ENCODE measurements at regions not wholly inside any gene's neighbourhood (a gene's known extent, or its start where the extent isn't known, plus 50 kb on each side); places are given as distances from the start of the nearest gene placed in this dataset.

DNA sequence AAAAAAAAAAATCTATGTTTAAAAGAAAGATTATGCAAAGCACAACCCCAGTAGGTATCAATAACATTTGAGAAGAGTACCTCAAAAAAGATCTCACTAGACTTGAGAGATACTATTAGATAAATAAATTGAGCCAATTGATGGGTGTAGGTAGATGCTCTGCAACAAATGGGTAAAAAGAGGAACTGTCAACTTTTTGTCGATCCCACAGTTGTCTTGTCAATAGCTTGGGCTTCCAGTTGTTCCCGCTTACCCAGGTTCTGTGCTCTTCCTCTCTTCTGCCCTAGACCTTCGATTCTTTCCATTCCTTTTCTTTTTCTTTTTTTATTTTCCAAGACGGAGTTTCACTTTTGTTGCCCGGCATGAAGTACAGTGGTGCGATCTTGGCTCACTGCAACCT, 226.9 kb downstream of the SOX4 start:
- DNase-seq (no peak), ATAC-seq (no peak), FAIRE-seq (no peak)
- TF ChIP-seq, protein P1, sequence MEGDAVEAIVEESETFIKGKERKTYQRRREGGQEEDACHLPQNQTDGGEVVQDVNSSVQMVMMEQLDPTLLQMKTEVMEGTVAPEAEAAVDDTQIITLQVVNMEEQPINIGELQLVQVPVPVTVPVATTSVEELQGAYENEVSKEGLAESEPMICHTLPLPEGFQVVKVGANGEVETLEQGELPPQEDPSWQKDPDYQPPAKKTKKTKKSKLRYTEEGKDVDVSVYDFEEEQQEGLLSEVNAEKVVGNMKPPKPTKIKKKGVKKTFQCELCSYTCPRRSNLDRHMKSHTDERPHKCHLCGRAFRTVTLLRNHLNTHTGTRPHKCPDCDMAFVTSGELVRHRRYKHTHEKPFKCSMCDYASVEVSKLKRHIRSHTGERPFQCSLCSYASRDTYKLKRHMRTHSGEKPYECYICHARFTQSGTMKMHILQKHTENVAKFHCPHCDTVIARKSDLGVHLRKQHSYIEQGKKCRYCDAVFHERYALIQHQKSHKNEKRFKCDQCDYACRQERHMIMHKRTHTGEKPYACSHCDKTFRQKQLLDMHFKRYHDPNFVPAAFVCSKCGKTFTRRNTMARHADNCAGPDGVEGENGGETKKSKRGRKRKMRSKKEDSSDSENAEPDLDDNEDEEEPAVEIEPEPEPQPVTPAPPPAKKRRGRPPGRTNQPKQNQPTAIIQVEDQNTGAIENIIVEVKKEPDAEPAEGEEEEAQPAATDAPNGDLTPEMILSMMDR (IDR thresholded peaks at IDR 0.05): no peak
- Histone ChIP-seq H3K36me3 (no peaks in the 10 kb centered on the region), H3K27me3 (no peaks in the 10 kb centered on the region), H3K27ac (no peak overlapping the region), H3K4me1 (peaks cover 0 to 5% (median 0%) of the 10 kb centered on the region in 3 donors), H3K9me3 (no peaks in the 10 kb centered on the region), H3K4me3 (no peak overlapping the region)
- WGBS, 2 donors: 89 to 91% methylated on average over 6 of the region's 6 CpGs
- intact Hi-C loops (cut with DNase I): no loop called here

DNA sequence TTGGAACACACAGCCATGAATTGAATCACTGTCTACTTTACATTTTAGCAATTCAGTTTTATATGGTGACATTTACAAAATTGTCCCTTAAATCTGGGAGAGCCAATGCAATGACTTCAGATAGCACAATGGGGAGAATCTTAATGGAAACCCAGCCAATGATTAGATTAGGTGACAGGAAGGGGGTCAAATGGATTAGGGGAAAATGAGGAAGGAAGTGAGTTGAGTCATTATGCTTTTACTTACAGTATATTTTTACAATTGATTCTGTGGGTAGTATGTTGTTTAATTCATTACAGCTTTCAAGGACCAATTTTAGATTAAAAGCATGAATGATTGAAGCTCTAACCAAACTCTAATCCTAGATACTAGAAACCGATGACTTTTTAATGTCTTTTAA, 229.8 kb downstream of the SOX4 start:
- FAIRE-seq: no peak
- H3K9me3 ChIP-seq: no peaks in the 10 kb centered on the region
- intact Hi-C loops (cut with DNase I): no loop called here
- no peak overlapping the region for H3K4me3 ChIP-seq
- TF ChIP-seq, protein P1 (IDR thresholded peaks at IDR 0.05): no peak
- peaks cover 0 to 5% (median 0%) of the 10 kb centered on the region in 3 donors for H3K4me1 ChIP-seq
- DNase-seq: no peak
- H3K27ac ChIP-seq: no peak overlapping the region
- ATAC-seq: no peak
- H3K27me3 ChIP-seq: no peaks in the 10 kb centered on the region
- WGBS, 2 donors: 43 to 66% methylated on average over 1 of the region's 1 CpG
- no peaks in the 10 kb centered on the region for H3K36me3 ChIP-seq

DNA sequence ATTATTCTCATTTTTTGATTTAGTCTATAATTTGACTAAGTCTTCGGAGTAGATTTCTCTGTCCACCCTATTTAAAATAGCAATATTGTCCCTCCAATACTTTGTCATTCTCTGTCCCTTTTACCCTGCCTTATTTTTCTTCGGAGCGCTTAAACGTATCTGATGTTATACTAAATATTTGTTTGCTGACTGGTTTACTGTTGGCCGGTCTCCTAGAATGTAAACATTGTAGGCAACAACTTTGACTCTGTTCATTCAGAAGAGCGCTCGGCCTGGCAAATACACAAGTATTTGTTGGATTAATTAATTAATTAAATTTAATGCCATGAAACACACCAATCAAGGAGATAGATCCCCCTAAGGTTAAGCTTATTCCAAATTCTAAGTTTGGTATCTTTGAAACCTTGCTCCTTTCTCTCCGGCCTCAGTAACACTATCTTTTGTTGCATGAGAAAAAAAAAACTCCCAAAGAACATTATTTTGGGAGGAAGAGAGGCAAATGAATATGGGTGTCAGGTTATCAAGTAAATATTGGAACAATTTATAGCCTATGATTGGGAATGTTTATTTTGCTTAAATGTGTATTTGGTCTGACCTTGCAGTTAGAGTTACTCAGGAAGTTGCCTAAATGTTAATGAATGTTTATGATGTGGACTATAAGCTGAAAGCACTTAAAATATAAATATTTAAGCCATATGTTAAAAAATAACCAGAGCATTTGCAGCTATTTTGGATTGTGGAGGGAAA, 231.1 kb downstream of the SOX4 start:
- DNase-seq (no peak), FAIRE-seq (no peak), ATAC-seq (no peak)
- H3K4me1 ChIP-seq: peaks cover 0 to 5% (median 0%) of the 10 kb centered on the region in 3 donors
- no peak overlapping the region for H3K27ac ChIP-seq
- 27 to 36% methylated on average over 8 of the region's 8 CpGs for WGBS, 2 donors
- intact Hi-C loops (cut with DNase I): no loop called here
- no peaks in the 10 kb centered on the region for H3K9me3 ChIP-seq
- H3K27me3 ChIP-seq: no peaks in the 10 kb centered on the region
- H3K4me3 ChIP-seq: no peak overlapping the region
- TF ChIP-seq, protein P1 (IDR thresholded peaks at IDR 0.05): no peak
- no peaks in the 10 kb centered on the region for H3K36me3 ChIP-seq

DNA sequence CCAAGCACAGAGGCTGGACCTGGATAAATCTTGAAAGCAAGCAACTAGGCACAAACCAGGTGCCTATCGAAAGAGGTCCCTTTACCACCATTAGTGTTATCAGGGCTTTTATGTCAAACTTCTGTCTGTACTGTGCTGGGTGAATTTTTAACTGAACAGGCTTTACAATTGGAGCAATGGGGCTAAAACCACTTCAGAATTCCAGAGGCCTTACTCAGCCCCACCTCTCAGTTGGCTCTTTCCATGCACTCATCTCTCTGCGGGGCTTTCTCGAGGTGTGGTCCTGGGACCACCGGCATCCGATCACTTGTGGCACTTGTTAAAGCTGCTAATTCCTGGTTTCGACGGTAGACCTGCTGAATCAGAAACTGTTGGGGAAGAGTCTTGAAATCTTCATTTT, 232.5 kb downstream of the SOX4 start:
- TF ChIP-seq, protein P1 (IDR thresholded peaks at IDR 0.05): no peak
- DNase-seq (no peak), FAIRE-seq (no peak), ATAC-seq (peak in 3 of 4 donors; percentile 40 to 74 (median 46))
- H3K27me3 ChIP-seq: no peaks in the 10 kb centered on the region
- H3K4me1 ChIP-seq: peaks cover 0 to 5% (median 0%) of the 10 kb centered on the region in 3 donors
- H3K9me3 ChIP-seq: no peaks in the 10 kb centered on the region
- intact Hi-C loops (cut with DNase I): no loop called here
- H3K36me3 ChIP-seq: no peaks in the 10 kb centered on the region
- H3K4me3 ChIP-seq: no peak overlapping the region
- no peak overlapping the region for H3K27ac ChIP-seq
- WGBS, 2 donors: 39 to 45% methylated on average over 7 of the region's 7 CpGs

DNA sequence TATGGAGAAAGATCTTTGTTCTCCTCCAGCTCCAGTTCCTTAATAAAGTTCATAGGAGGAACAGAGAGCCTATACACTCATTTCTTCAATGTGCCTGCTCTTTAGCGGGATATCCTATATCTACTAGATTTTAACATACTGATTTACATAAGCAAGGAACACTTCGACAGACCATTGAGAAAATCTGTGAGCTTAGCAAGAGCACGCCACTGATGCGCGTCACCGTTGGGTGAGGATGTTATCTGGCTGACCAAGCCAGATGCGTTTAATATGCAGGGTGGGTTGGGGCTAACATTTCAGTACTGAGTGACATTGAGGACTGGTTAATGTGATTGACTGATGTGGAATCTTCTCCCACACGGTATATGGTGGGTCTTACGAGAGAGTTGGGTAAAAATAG, 233.4 kb downstream of the SOX4 start:
- DNase-seq (no peak), FAIRE-seq (no peak), ATAC-seq (no peak)
- no peaks in the 10 kb centered on the region for H3K9me3 ChIP-seq
- TF ChIP-seq, protein P1 (IDR thresholded peaks at IDR 0.05): no peak
- no peak overlapping the region for H3K27ac ChIP-seq
- no peaks in the 10 kb centered on the region for H3K36me3 ChIP-seq
- H3K4me1 ChIP-seq: peaks cover 0 to 5% (median 0%) of the 10 kb centered on the region in 3 donors
- no peaks in the 10 kb centered on the region for H3K27me3 ChIP-seq
- H3K4me3 ChIP-seq: no peak overlapping the region
- intact Hi-C loops (cut with DNase I): no loop called here
- 89 to 93% methylated on average over 9 of the region's 9 CpGs for WGBS, 2 donors
